Coronary artery (tissue), 2 donors: ENCODE measurements at regions not wholly inside any gene's neighbourhood (a gene's known extent, or its start where the extent isn't known, plus 50 kb on each side); places are given as distances from the start of the nearest gene placed in this dataset.

Experiments
- DNase-seq: peaks from one replicate; pipeline ENCODE4 v3.0.0-alpha.2; 2017; ENCODE audit warnings: low spot score
- H3K27ac ChIP-seq, 2 donors: fragments of 200-600 bp; sonication (generic); one replicate each; pipeline ENCODE4 v1.5.1; 2016 to 2019
- H3K4me3 ChIP-seq: fragments of 200-600 bp; sonication (generic); 2 replicates; pipeline ENCODE4 v1.5.1; 2016; ENCODE audit warnings: mild to moderate bottlenecking, moderate library complexity
- TF ChIP-seq, protein P1 (sequence below): fragments of 200-600 bp; sonication (generic); IDR thresholded peaks from one replicate; pipeline ENCODE4 v1.5.1; 2019; ENCODE audit warnings: antibody characterized with exemption

DNA sequence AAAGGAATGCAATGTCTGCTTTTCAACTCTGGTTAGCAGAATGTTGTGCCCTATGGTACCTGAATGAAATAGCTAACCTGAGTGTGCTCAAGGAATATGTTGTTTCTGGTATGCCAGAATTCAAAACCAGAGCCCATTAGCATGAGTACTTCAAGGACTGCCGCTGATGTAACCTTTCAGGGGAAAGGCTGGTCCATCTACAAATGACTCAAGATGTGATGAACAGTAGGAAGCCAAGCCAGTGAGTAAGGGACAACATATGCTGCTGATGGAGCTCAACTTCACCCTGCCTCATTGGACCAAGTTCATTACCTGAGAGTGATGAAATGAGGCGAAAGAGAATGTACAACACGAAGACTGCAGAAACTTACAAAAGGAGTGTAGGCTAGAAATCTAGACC, 95.7 kb upstream of the BMP2 start:
- no peak for DNase-seq
- TF ChIP-seq, protein P1, sequence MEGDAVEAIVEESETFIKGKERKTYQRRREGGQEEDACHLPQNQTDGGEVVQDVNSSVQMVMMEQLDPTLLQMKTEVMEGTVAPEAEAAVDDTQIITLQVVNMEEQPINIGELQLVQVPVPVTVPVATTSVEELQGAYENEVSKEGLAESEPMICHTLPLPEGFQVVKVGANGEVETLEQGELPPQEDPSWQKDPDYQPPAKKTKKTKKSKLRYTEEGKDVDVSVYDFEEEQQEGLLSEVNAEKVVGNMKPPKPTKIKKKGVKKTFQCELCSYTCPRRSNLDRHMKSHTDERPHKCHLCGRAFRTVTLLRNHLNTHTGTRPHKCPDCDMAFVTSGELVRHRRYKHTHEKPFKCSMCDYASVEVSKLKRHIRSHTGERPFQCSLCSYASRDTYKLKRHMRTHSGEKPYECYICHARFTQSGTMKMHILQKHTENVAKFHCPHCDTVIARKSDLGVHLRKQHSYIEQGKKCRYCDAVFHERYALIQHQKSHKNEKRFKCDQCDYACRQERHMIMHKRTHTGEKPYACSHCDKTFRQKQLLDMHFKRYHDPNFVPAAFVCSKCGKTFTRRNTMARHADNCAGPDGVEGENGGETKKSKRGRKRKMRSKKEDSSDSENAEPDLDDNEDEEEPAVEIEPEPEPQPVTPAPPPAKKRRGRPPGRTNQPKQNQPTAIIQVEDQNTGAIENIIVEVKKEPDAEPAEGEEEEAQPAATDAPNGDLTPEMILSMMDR = no peak
- no peak overlapping the region for H3K27ac ChIP-seq
- H3K4me3 ChIP-seq = no peak overlapping the region

GRCh38 chr20:6668546-6668945, 98.9 kb upstream of the BMP2 start:
- TF ChIP-seq, protein P1 = no peak
- no peak for DNase-seq
- no peak overlapping the region for H3K4me3 ChIP-seq
- H3K27ac ChIP-seq = no peak overlapping the region

DNA sequence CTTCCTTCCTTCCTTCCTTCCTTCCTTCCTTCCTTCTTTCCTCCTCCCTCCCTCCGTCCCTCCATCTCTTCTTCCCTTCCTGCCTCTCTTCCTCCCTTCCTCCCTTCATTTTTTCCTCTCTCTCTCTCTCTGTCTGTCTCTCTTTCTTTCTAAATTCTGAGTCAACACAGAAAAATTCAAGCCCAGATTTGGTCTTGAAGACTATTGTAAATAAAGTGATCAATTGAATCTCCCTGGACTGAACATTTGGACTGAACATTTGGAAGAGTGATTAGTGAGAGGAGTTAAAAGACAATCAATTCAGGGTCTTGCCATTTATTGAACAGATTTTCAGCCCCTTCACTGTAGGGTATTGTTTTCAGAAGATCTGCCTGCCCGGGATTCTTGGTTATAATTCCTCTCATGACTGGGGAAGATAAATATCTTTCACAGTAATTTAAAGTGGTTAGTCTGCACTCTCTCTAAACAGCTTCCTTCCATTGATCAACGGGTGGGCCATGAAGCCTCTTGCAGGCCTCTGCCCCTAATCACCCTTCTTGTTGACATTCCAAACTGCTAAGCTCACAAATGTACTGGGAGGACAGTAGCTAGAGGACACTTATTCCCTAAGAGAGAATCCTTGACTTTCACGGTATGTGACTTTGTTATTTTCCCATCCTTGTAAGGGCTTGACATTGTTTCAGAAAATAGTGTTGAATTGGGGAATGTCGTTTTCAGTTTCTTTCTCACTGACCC, 101.7 kb upstream of the BMP2 start:
- no peak overlapping the region for H3K4me3 ChIP-seq
- no peak overlapping the region for H3K27ac ChIP-seq
- TF ChIP-seq, protein P1 = no peak
- no peak for DNase-seq

- Histone ChIP-seq H3K4me3 (no peak overlapping the region), H3K27ac (no peak overlapping the region)
- DNase-seq = no peak
- TF ChIP-seq, protein P1 = no peak
Measured at GRCh38 chr20:6665161-6665560, 102.3 kb upstream of the BMP2 start.

GRCh38 chr20:6664574-6664973, 102.9 kb upstream of the BMP2 start:
- Histone ChIP-seq H3K27ac (no peak overlapping the region), H3K4me3 (no peak overlapping the region)
- TF ChIP-seq, protein P1 = no peak
- no peak for DNase-seq

- DNase-seq = no peak
- no peak overlapping the region for H3K27ac ChIP-seq
- TF ChIP-seq, protein P1 = no peak
- no peak overlapping the region for H3K4me3 ChIP-seq
Measured at GRCh38 chr20:6663751-6664388, 103.6 kb upstream of the BMP2 start.

GRCh38 chr20:6663104-6663503, 104.4 kb upstream of the BMP2 start:
- no peak for DNase-seq
- TF ChIP-seq, protein P1 = no peak
- no peak overlapping the region for H3K27ac ChIP-seq
- no peak overlapping the region for H3K4me3 ChIP-seq
